GM18519 (cell line): ENCODE measurements at regions not wholly inside any gene's neighbourhood (a gene's known extent, or its start where the extent isn't known, plus 50 kb on each side); places are given as distances from the start of the nearest gene placed in this dataset.

ENCODE experiments used
- ATAC-seq: cut with Tn5 transposase; IDR thresholded peaks from one replicate; pipeline ENCODE4 v1.9.1; 2021; ENCODE audit warnings: mild to moderate bottlenecking, moderate library complexity; ENCODE audit not compliant: unreplicated experiment, low FRiP score

GRCh38 chr10:128278362-128278761 is 152.1 kb upstream of the MKI67 start:
- no peak for ATAC-seq

- ATAC-seq = no peak
Observed at GRCh38 chr10:128280271-128280670, 154.0 kb upstream of the MKI67 start.

GRCh38 chr10:128281343-128281742 is 155.1 kb upstream of the MKI67 start:
- no peak for ATAC-seq

- ATAC-seq = no peak
Observed at GRCh38 chr10:128281861-128282260, 155.6 kb upstream of the MKI67 start.

GRCh38 chr10:128286141-128286761 is 160.0 kb upstream of the MKI67 start:
- ATAC-seq = no peak

GRCh38 chr10:128286762-128287500 is 160.7 kb upstream of the MKI67 start:
- ATAC-seq = no peak

- no peak for ATAC-seq
Observed at GRCh38 chr10:128287921-128288320, 161.7 kb upstream of the MKI67 start.

- ATAC-seq = no peak
Observed at GRCh38 chr10:128289621-128290020, 163.4 kb upstream of the MKI67 start.

GRCh38 chr10:128295003-128295402 is 168.8 kb upstream of the MKI67 start:
- ATAC-seq = no peak

GRCh38 chr10:128296253-128297007 is 170.2 kb upstream of the MKI67 start:
- no peak for ATAC-seq

- ATAC-seq = no peak
Observed at GRCh38 chr10:128297709-128298378, 171.6 kb upstream of the MKI67 start.

GRCh38 chr10:128298587-128298986 is 172.4 kb upstream of the MKI67 start:
- ATAC-seq = no peak

- ATAC-seq = no peak
Observed at GRCh38 chr10:128300290-128300824, 174.1 kb upstream of the MKI67 start.

- ATAC-seq = no peak
Observed at GRCh38 chr10:128301051-128301450, 174.8 kb upstream of the MKI67 start.

GRCh38 chr10:128302808-128303207 is 176.6 kb upstream of the MKI67 start:
- no peak for ATAC-seq

GRCh38 chr10:128304271-128304670 is 178.0 kb upstream of the MKI67 start:
- ATAC-seq = no peak

- ATAC-seq = no peak
Observed at GRCh38 chr10:128305601-128306345, 179.6 kb upstream of the MKI67 start.

GRCh38 chr10:128306535-128306934 is 180.3 kb upstream of the MKI67 start:
- no peak for ATAC-seq

- ATAC-seq = no peak
Observed at GRCh38 chr10:128306966-128307365, 180.7 kb upstream of the MKI67 start.

GRCh38 chr10:128307820-128308219 is 181.6 kb upstream of the MKI67 start:
- no peak for ATAC-seq
